ENCODE measurements at regions not wholly inside any gene's neighbourhood (a gene's known extent, or its start where the extent isn't known, plus 50 kb on each side); places are given as distances from the start of the nearest gene placed in this dataset.

DNA sequence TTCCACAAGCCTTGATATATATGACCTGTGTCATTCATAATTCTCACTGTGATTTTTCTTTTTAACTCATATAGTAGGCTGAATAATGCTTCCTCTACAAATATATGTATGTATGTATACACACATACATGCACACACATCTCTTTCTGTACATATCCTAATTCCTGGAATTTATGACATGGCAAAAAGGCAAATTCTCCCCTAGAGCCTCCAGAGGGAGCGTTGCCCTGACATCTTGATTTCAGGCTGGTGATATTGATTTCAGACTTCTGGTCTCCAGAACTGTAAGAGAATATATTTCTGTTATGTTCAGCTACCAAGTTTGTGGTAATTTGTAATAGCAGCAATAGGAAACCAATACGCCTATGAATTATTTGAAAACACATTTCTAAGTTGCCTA, 166.6 kb upstream of the GAS1 start:
- no peak for DNase-seq (ENCODE audit: extremely low spot score)
- ChIA-PET POLR2A (no interaction called here), CTCF (no interaction called here)
- TF ChIP-seq NFRKB (IDR thresholded peaks at IDR 0.05) (no peak), ELF4 (IDR thresholded peaks at IDR 0.05) (no peak), SP1 (IDR thresholded peaks at IDR 0.05) (no peak), ARNT (IDR thresholded peaks at IDR 0.05) (no peak), ZNF384 (IDR thresholded peaks at IDR 0.05) (no peak), PKNOX1 (IDR thresholded peaks at IDR 0.05) (no peak), HDGF (IDR thresholded peaks at IDR 0.05; ENCODE audit: borderline replicate concordance) (no peak), BHLHE40 (IDR thresholded peaks at IDR 0.05; ENCODE audit: borderline replicate concordance) (no peak), FOXM1 (IDR thresholded peaks at IDR 0.05; ENCODE audit: borderline replicate concordance) (no peak), L3MBTL2 (conservative IDR thresholded peaks at IDR 0.05) (no peak), TARDBP (IDR thresholded peaks at IDR 0.05) (no peak), CTBP1 (IDR thresholded peaks at IDR 0.05; ENCODE audit: borderline replicate concordance) (no peak), FOXK2 (IDR thresholded peaks at IDR 0.05) (no peak), SUZ12 (IDR thresholded peaks at IDR 0.05) (no peak), FOXA1 (IDR thresholded peaks at IDR 0.05) (no peak), LEF1 (IDR thresholded peaks at IDR 0.05; ENCODE audit: borderline replicate concordance) (no peak)

- ChIA-PET POLR2A (no interaction called here), CTCF (no interaction called here)
- no peak for TF ChIP-seq SUZ12 (IDR thresholded peaks at IDR 0.05)
- no peak for TF ChIP-seq FOXK2 (IDR thresholded peaks at IDR 0.05)
- no peak for TF ChIP-seq SP1 (IDR thresholded peaks at IDR 0.05)
- no peak for TF ChIP-seq CTBP1 (IDR thresholded peaks at IDR 0.05; ENCODE audit: borderline replicate concordance)
- TF ChIP-seq FOXM1 (IDR thresholded peaks at IDR 0.05; ENCODE audit: borderline replicate concordance): no peak
- TF ChIP-seq BHLHE40 (IDR thresholded peaks at IDR 0.05; ENCODE audit: borderline replicate concordance): no peak
- TF ChIP-seq ELF4 (IDR thresholded peaks at IDR 0.05): no peak
- TF ChIP-seq L3MBTL2 (conservative IDR thresholded peaks at IDR 0.05): no peak
- no peak for TF ChIP-seq NFRKB (IDR thresholded peaks at IDR 0.05)
- no peak for TF ChIP-seq ZNF384 (IDR thresholded peaks at IDR 0.05)
- TF ChIP-seq LEF1 (IDR thresholded peaks at IDR 0.05; ENCODE audit: borderline replicate concordance): no peak
- TF ChIP-seq ARNT (IDR thresholded peaks at IDR 0.05): no peak
- TF ChIP-seq PKNOX1 (IDR thresholded peaks at IDR 0.05): no peak
- TF ChIP-seq TARDBP (IDR thresholded peaks at IDR 0.05): no peak
- no peak for TF ChIP-seq FOXA1 (IDR thresholded peaks at IDR 0.05)
- no peak for TF ChIP-seq HDGF (IDR thresholded peaks at IDR 0.05; ENCODE audit: borderline replicate concordance)
- no peak for DNase-seq (ENCODE audit: extremely low spot score)
Measured at GRCh38 chr9:87115785-87116184, 168.5 kb upstream of the GAS1 start.

- DNase-seq (ENCODE audit: extremely low spot score): no peak
- TF ChIP-seq PKNOX1 (IDR thresholded peaks at IDR 0.05): no peak
- no peak for TF ChIP-seq FOXM1 (IDR thresholded peaks at IDR 0.05; ENCODE audit: borderline replicate concordance)
- no peak for TF ChIP-seq FOXA1 (IDR thresholded peaks at IDR 0.05)
- no peak for TF ChIP-seq SUZ12 (IDR thresholded peaks at IDR 0.05)
- no peak for TF ChIP-seq ZNF384 (IDR thresholded peaks at IDR 0.05)
- no peak for TF ChIP-seq NFRKB (IDR thresholded peaks at IDR 0.05)
- TF ChIP-seq HDGF (IDR thresholded peaks at IDR 0.05; ENCODE audit: borderline replicate concordance): no peak
- no peak for TF ChIP-seq LEF1 (IDR thresholded peaks at IDR 0.05; ENCODE audit: borderline replicate concordance)
- TF ChIP-seq BHLHE40 (IDR thresholded peaks at IDR 0.05; ENCODE audit: borderline replicate concordance): no peak
- no peak for TF ChIP-seq FOXK2 (IDR thresholded peaks at IDR 0.05)
- TF ChIP-seq ELF4 (IDR thresholded peaks at IDR 0.05): no peak
- no peak for TF ChIP-seq L3MBTL2 (conservative IDR thresholded peaks at IDR 0.05)
- no peak for TF ChIP-seq SP1 (IDR thresholded peaks at IDR 0.05)
- CTCF ChIA-PET: no interaction called here
- POLR2A ChIA-PET: no interaction called here
Measured at GRCh38 chr9:87116492-87116891, 169.2 kb upstream of the GAS1 start.

- CTCF ChIA-PET: no interaction called here
Measured at GRCh38 chr9:87118594-87118993, 171.3 kb upstream of the GAS1 start.

More at GRCh38 chr9:87118594-87118993, 171.3 kb upstream of the GAS1 start:
- no peak for DNase-seq (ENCODE audit: extremely low spot score)
- POLR2A ChIA-PET: no interaction called here
- no peak for TF ChIP-seq CTBP1 (IDR thresholded peaks at IDR 0.05; ENCODE audit: borderline replicate concordance)
- no peak for TF ChIP-seq L3MBTL2 (conservative IDR thresholded peaks at IDR 0.05)
- no peak for TF ChIP-seq NFRKB (IDR thresholded peaks at IDR 0.05)
- TF ChIP-seq SP1 (IDR thresholded peaks at IDR 0.05): no peak
- no peak for TF ChIP-seq BHLHE40 (IDR thresholded peaks at IDR 0.05; ENCODE audit: borderline replicate concordance)
- no peak for TF ChIP-seq FOXA1 (IDR thresholded peaks at IDR 0.05)
- TF ChIP-seq LEF1 (IDR thresholded peaks at IDR 0.05; ENCODE audit: borderline replicate concordance): no peak
- no peak for TF ChIP-seq FOXM1 (IDR thresholded peaks at IDR 0.05; ENCODE audit: borderline replicate concordance)
- TF ChIP-seq HDGF (IDR thresholded peaks at IDR 0.05; ENCODE audit: borderline replicate concordance): no peak
- TF ChIP-seq FOXK2 (IDR thresholded peaks at IDR 0.05): no peak
- no peak for TF ChIP-seq PKNOX1 (IDR thresholded peaks at IDR 0.05)
- no peak for TF ChIP-seq SUZ12 (IDR thresholded peaks at IDR 0.05)
- no peak for TF ChIP-seq ARNT (IDR thresholded peaks at IDR 0.05)
- no peak for TF ChIP-seq TARDBP (IDR thresholded peaks at IDR 0.05)
- no peak for TF ChIP-seq ELF4 (IDR thresholded peaks at IDR 0.05)
- TF ChIP-seq ZNF384 (IDR thresholded peaks at IDR 0.05): no peak
